ENCODE measurements at regions not wholly inside any gene's neighbourhood (a gene's known extent, or its start where the extent isn't known, plus 50 kb on each side); places are given as distances from the start of the nearest gene placed in this dataset.

GRCh38 chr13:40160618-40161350 lies 505.3 kb downstream of the COG6 start:
- Mint-ChIP-seq H3K36me3 (ENCODE audit: low read depth) (no peaks in the 10 kb centered on the region), H3K27me3 (ENCODE audit: insufficient read depth) (peaks cover 2% of the 10 kb centered on the region), H3K27ac (no peak overlapping the region), H3K4me1 (ENCODE audit: low read depth) (no peaks in the 10 kb centered on the region), H3K4me3 (no peak overlapping the region), H3K9me3 (peaks cover 8% of the 10 kb centered on the region; the same call in 1 of the 2 replicates)
- no peak for DNase-seq
- no peak for TF ChIP-seq CTCF (IDR thresholded peaks at IDR 0.05)

GRCh38 chr13:40161351-40161810 lies 505.1 kb downstream of the FOXO1 start:
- no peak overlapping the region for H3K27ac Mint-ChIP-seq
- peaks cover 5% of the 10 kb centered on the region for H3K27me3 Mint-ChIP-seq (ENCODE audit: insufficient read depth)
- no peak for DNase-seq
- TF ChIP-seq CTCF (IDR thresholded peaks at IDR 0.05), result no peak
- no peaks in the 10 kb centered on the region for H3K4me1 Mint-ChIP-seq (ENCODE audit: low read depth)
- peaks cover 9% of the 10 kb centered on the region; the same call in 1 of the 2 replicates for H3K9me3 Mint-ChIP-seq
- no peaks in the 10 kb centered on the region for H3K36me3 Mint-ChIP-seq (ENCODE audit: low read depth)
- H3K4me3 Mint-ChIP-seq, result no peak overlapping the region

- H3K36me3 Mint-ChIP-seq (ENCODE audit: low read depth), result no peaks in the 10 kb centered on the region
- no peak for DNase-seq
- H3K9me3 Mint-ChIP-seq, result peaks cover 12% of the 10 kb centered on the region; the same call in 1 of the 2 replicates
- H3K27me3 Mint-ChIP-seq (ENCODE audit: insufficient read depth), result peaks cover 8% of the 10 kb centered on the region
- no peak overlapping the region for H3K4me3 Mint-ChIP-seq
- H3K4me1 Mint-ChIP-seq (ENCODE audit: low read depth), result no peaks in the 10 kb centered on the region
- no peak for TF ChIP-seq CTCF (IDR thresholded peaks at IDR 0.05)
- H3K27ac Mint-ChIP-seq, result no peak overlapping the region
Measured at GRCh38 chr13:40161931-40162330, 504.5 kb downstream of the FOXO1 start.

GRCh38 chr13:40163066-40164000 lies 503.1 kb downstream of the FOXO1 start:
- H3K27me3 Mint-ChIP-seq (ENCODE audit: insufficient read depth), result peaks cover 8% of the 10 kb centered on the region
- peaks cover 12% of the 10 kb centered on the region; the same call in 1 of the 2 replicates for H3K9me3 Mint-ChIP-seq
- no peaks in the 10 kb centered on the region for H3K36me3 Mint-ChIP-seq (ENCODE audit: low read depth)
- H3K27ac Mint-ChIP-seq, result no peak overlapping the region
- no peak for DNase-seq
- no peak for TF ChIP-seq CTCF (IDR thresholded peaks at IDR 0.05)
- H3K4me1 Mint-ChIP-seq (ENCODE audit: low read depth), result no peaks in the 10 kb centered on the region
- H3K4me3 Mint-ChIP-seq, result no peak overlapping the region

GRCh38 chr13:40164133-40164532 lies 502.3 kb downstream of the FOXO1 start:
- no peak for TF ChIP-seq CTCF (IDR thresholded peaks at IDR 0.05)
- H3K4me3 Mint-ChIP-seq, result no peak overlapping the region
- H3K36me3 Mint-ChIP-seq (ENCODE audit: low read depth), result no peaks in the 10 kb centered on the region
- no peak overlapping the region for H3K27ac Mint-ChIP-seq
- peaks cover 8% of the 10 kb centered on the region for H3K27me3 Mint-ChIP-seq (ENCODE audit: insufficient read depth)
- H3K4me1 Mint-ChIP-seq (ENCODE audit: low read depth), result no peaks in the 10 kb centered on the region
- peaks cover 9% of the 10 kb centered on the region; the same call in 1 of the 2 replicates for H3K9me3 Mint-ChIP-seq
- DNase-seq, result no peak

All from HFFc6 (cell line).